ENCODE measurements at regions not wholly inside any gene's neighbourhood (a gene's known extent, or its start where the extent isn't known, plus 50 kb on each side); places are given as distances from the start of the nearest gene placed in this dataset.
"Not testable (repeated sequence)": the region's sequence is repeated elsewhere in the genome, so short reads cannot be mapped to it uniquely, and the experiment has no call there.

- no peak for DNase-seq
Measured at GRCh38 chr12:67045650-67046049, 223.5 kb upstream of the CAND1 start.

GRCh38 chr12:67046062-67046461, 223.1 kb upstream of the CAND1 start:
- no peak for DNase-seq

- DNase-seq, result no peak
Measured at GRCh38 chr12:67047634-67048033, 221.5 kb upstream of the CAND1 start.

GRCh38 chr12:67048371-67048770, 220.8 kb upstream of the CAND1 start:
- DNase-seq, result no peak

- not testable (repeated sequence) for DNase-seq
Measured at GRCh38 chr12:67049199-67049598, 220.0 kb upstream of the CAND1 start.

- DNase-seq, result peak; percentile 58
Measured at GRCh38 chr12:67052981-67053380, 216.2 kb upstream of the CAND1 start.

- DNase-seq, result no peak
Measured at GRCh38 chr12:67056329-67056728, 212.8 kb upstream of the CAND1 start.

- no peak for DNase-seq
Measured at GRCh38 chr12:67057072-67057471, 212.1 kb upstream of the CAND1 start.

- DNase-seq, result no peak
Measured at GRCh38 chr12:67062193-67062592, 207.0 kb upstream of the CAND1 start.

GRCh38 chr12:67067453-67068203, 201.5 kb upstream of the CAND1 start:
- DNase-seq, result no peak

- no peak for DNase-seq
Measured at GRCh38 chr12:67068204-67068731, 200.9 kb upstream of the CAND1 start.

- peak; percentile 45 for DNase-seq
Measured at GRCh38 chr12:67068761-67069450, 200.3 kb upstream of the CAND1 start.

- peak; percentile 17 for DNase-seq
Measured at GRCh38 chr12:67069451-67070306, 199.5 kb upstream of the CAND1 start.

- DNase-seq, result no peak
Measured at GRCh38 chr12:67070307-67070600, 198.9 kb upstream of the CAND1 start.

GRCh38 chr12:67070604-67071003, 198.6 kb upstream of the CAND1 start:
- DNase-seq, result no peak

- not testable (repeated sequence) for DNase-seq
Measured at GRCh38 chr12:67072281-67072680, 196.9 kb upstream of the CAND1 start.

- DNase-seq, result no peak
Measured at GRCh38 chr12:67073336-67073735, 195.8 kb upstream of the CAND1 start.

GRCh38 chr12:67074072-67074471, 195.1 kb upstream of the CAND1 start:
- DNase-seq, result no peak

- peak; percentile 46 for DNase-seq
Measured at GRCh38 chr12:67077617-67078016, 191.5 kb upstream of the CAND1 start.

GRCh38 chr12:67078957-67079356, 190.2 kb upstream of the CAND1 start:
- DNase-seq, result no peak

- no peak for DNase-seq
Measured at GRCh38 chr12:67080637-67081036, 188.5 kb upstream of the CAND1 start.

GRCh38 chr12:67082221-67082620, 186.9 kb upstream of the CAND1 start:
- no peak for DNase-seq

- no peak for DNase-seq
Measured at GRCh38 chr12:67085699-67086098, 183.5 kb upstream of the CAND1 start.
